B cell (primary cell): ENCODE measurements at regions not wholly inside any gene's neighbourhood (a gene's known extent, or its start where the extent isn't known, plus 50 kb on each side); places are given as distances from the start of the nearest gene placed in this dataset.

Experiments used
- ATAC-seq: fragments of 200-7000 bp; cut with Tn5 transposase; one replicate; pipeline ENCODE4 v1.10.0; 2021; ENCODE audit warnings: low read depth, mild to moderate bottlenecking, moderate number of reproducible peaks, moderate library complexity
- CTCF ChIA-PET: fragments of 350-600 bp; sonication (Branson Sonifier 250); formaldehyde crosslinking; loops from one replicate; lab custom pipeline; 2021; ENCODE audit warnings: antibody characterized with exemption, inconsistent platforms; lab: Charles Lee
- POLR2A ChIA-PET: fragments of 350-600 bp; sonication (Branson Sonifier 250); formaldehyde crosslinking; loops from one replicate; lab custom pipeline; 2021; ENCODE audit warnings: antibody characterized with exemption; lab: Charles Lee
- DNase-seq: peaks from one replicate; pipeline ENCODE4 v3.0.0; 2013
- H2AFZ ChIP-seq: 2 replicates; pipeline ENCODE4 v1.6.1; 2012; ENCODE audit warnings: mild to moderate bottlenecking, low read depth, low read length; ENCODE audit not compliant: insufficient read depth, poor library complexity, severe bottlenecking
- H3K27ac ChIP-seq, 2 donors: 1 replicate in 1 of 2; 2 replicates in 1 of 2; pipeline ENCODE4 v1.5.1; 2012 to 2013; ENCODE audit warnings: low read length in 2 of 2, mild to moderate bottlenecking in 2 of 2, moderate library complexity in 1 of 2
- H3K27me3 ChIP-seq, 4 experiments: fragments of 200-600 bp in 1 of 4; sonication (generic) in 1 of 4; replicated peaks in 1 of 4; 1 replicate in 2 of 4; 2 replicates in 2 of 4; pipeline versions ENCODE4 v1.6.1 to v1.7.0; 2013 to 2016; ENCODE audit warnings: low read length in 3 of 4, mild to moderate bottlenecking in 2 of 4, mixed read lengths in 1 of 4, moderate library complexity in 1 of 4; ENCODE audit not compliant: insufficient read depth in 4 of 4, control insufficient read depth in 3 of 4; ENCODE audit errors: control extremely low read depth in 1 of 4
- H3K36me3 ChIP-seq, 2 experiments: replicated peaks in 1 of 2; 1 replicate in 1 of 2; 2 replicates in 1 of 2; pipeline versions ENCODE4 v1.6.1 to v1.7.1; 2013; ENCODE audit warnings: low read length in 1 of 2; ENCODE audit not compliant: insufficient read depth in 2 of 2, control insufficient read depth in 1 of 2; ENCODE audit errors: control extremely low read depth in 1 of 2, extremely low read depth in 1 of 2
- H3K4me1 ChIP-seq, 2 donors: fragments of 200-600 bp in 1 of 2; sonication (generic) in 1 of 2; 1 replicate in 1 of 2; 2 replicates in 1 of 2; pipeline versions ENCODE4 v1.5.1 to v1.6.1; 2013 to 2017; ENCODE audit warnings: low read length in 2 of 2; ENCODE audit not compliant: control insufficient read depth in 2 of 2, insufficient read depth in 2 of 2
- H3K4me2 ChIP-seq: replicated peaks from 2 replicates; pipeline ENCODE3; 2012; ENCODE audit warnings: mild to moderate bottlenecking, low read depth, low read length; ENCODE audit not compliant: poor library complexity, severe bottlenecking
- H3K4me3 ChIP-seq, 5 experiments: fragments of 200-600 bp in 1 of 5; sonication (generic) in 1 of 5; 1 replicate in 3 of 5; 2 replicates in 2 of 5; pipeline versions ENCODE4 v1.5.1 to v1.7.0; 2011 to 2016; ENCODE audit warnings: low read length in 4 of 5, mild to moderate bottlenecking in 4 of 5, low read depth in 2 of 5, control low read depth in 1 of 5, moderate library complexity in 1 of 5; ENCODE audit not compliant: insufficient read depth in 1 of 5; ENCODE audit errors: control extremely low read depth in 1 of 5, extremely low read depth in 1 of 5
- H3K79me2 ChIP-seq: fragments of 200-600 bp; sonication (generic); one replicate; pipeline ENCODE4 v1.6.0; 2016; ENCODE audit warnings: low read length; ENCODE audit not compliant: control insufficient read depth, insufficient read depth
- H3K9ac ChIP-seq: fragments of 200-600 bp; sonication (generic); 2 replicates; pipeline ENCODE4 v1.6.1; 2017; ENCODE audit warnings: mild to moderate bottlenecking, low read length, moderate library complexity
- H3K9me3 ChIP-seq, 3 donors: one replicate each; pipeline versions ENCODE4 v1.6.1 to v1.7.1; 2013; ENCODE audit warnings: low read length in 2 of 3; ENCODE audit not compliant: control insufficient read depth in 2 of 3, insufficient read depth in 1 of 3; ENCODE audit errors: control extremely low read depth in 1 of 3
- H4K20me1 ChIP-seq: 2 replicates; pipeline ENCODE4 v1.6.0; 2012; ENCODE audit warnings: mild to moderate bottlenecking, low read length; ENCODE audit not compliant: insufficient read depth, control insufficient read depth, poor library complexity, severe bottlenecking
- H3K27ac Mint-ChIP-seq: one replicate; pipeline ENCODE4 v1.8.0; 2021; ENCODE audit warnings: mixed read lengths
- H3K27me3 Mint-ChIP-seq: one replicate; pipeline ENCODE4 v1.8.0; 2021; ENCODE audit warnings: mixed read lengths
- H3K4me1 Mint-ChIP-seq: one replicate; pipeline ENCODE4 v1.8.0; 2021; ENCODE audit warnings: mixed read lengths
- H3K4me3 Mint-ChIP-seq: one replicate; pipeline ENCODE4 v1.8.0; 2021; ENCODE audit warnings: mixed read lengths
- H3K9me3 Mint-ChIP-seq: one replicate; pipeline ENCODE4 v1.8.0; 2022; ENCODE audit warnings: mixed read lengths; ENCODE audit not compliant: insufficient read depth
- CTCF ChIP-seq: fragments of 200-600 bp; IDR thresholded peaks from one replicate; pipeline ENCODE4 v1.8.0; 2022; ENCODE audit warnings: antibody characterized with exemption, mild to moderate bottlenecking
- EZH2 ChIP-seq: IDR thresholded peaks from 2 replicates; pipeline ENCODE4 v1.6.1; 2012; ENCODE audit warnings: borderline replicate concordance, low read depth, mild to moderate bottlenecking, moderate library complexity, low read length; ENCODE audit not compliant: insufficient read depth, poor library complexity, severe bottlenecking
- WGBS: methylation state at CpG from one replicate; pipeline ENCODE4 v1.1.5; 2013; ENCODE audit warnings: missing lambda C conversion rate; ENCODE audit not compliant: insufficient coverage; 5-methylcytosine and 5-hydroxymethylcytosine counted together
- intact Hi-C: fragments of 100-400 bp; cut with micrococcal nuclease; formaldehyde crosslinking; loops from one replicate; pipeline ENCODE4 v1.10.0; 2022

- no peak for TF ChIP-seq EZH2
- no peak for TF ChIP-seq CTCF
- POLR2A ChIA-PET = no interaction called here
- WGBS = no CpG with 5 or more reads among the region's 2 CpGs
These were observed 149.7 kb upstream of the IL12A start for GRCh38 chr3:159838938-159839337.

GRCh38 chr3:159839561-159840379 lies 148.9 kb upstream of the IL12A start, which contains the start of gene SCHIP1:
Gene SCHIP1 (plus strand): TSS chr3:159839861.
- Histone ChIP-seq H3K4me3 (peak within 1 kb of the TSS in 4 of 5 experiments; percentile 3 to 28 (median 19)), H3K4me2 (peak within 1 kb of the TSS; percentile 62), H3K27ac (peak within 1 kb of the TSS in 1 of 2 donors; percentile 9), H3K27me3 (peaks cover 0 to 23% (median 9%) of the 10 kb centered on the region in 4 experiments), H3K79me2 (no peaks in the 10 kb centered on the region), H4K20me1 (no peaks in the 10 kb centered on the region), H3K9ac (peak within 1 kb of the TSS; percentile 39), H3K36me3 (no peaks in the 10 kb centered on the region), H2AFZ (peak within 1 kb of the TSS; percentile 62), H3K4me1 (peaks cover 7 to 10% of the 10 kb centered on the region in 2 donors), H3K9me3 (no peaks in the 10 kb centered on the region)
- H3K27me3 Mint-ChIP-seq = peaks cover 13% of the 10 kb centered on the region
- ATAC-seq = peak; percentile 49
- POLR2A ChIA-PET = no interaction called here
- 34% methylated on average over 23 of the region's 30 CpGs for WGBS
- intact Hi-C loops = no loop called here
- no peaks in the 10 kb centered on the region for H3K9me3 Mint-ChIP-seq
- H3K27ac Mint-ChIP-seq = no peak within 1 kb of the TSS
- CTCF ChIA-PET = interaction anchor here (1.0 kb wide), 1 partner anchor 45 kb away, joined by 3 read pairs; no protein-coding TSS in a partner anchor
- peak; percentile 26 for DNase-seq
- H3K4me3 Mint-ChIP-seq = peak within 1 kb of the TSS; percentile 66
- H3K4me1 Mint-ChIP-seq = peaks cover 8% of the 10 kb centered on the region
- TF ChIP-seq CTCF (no peak), EZH2 (no peak)

More at GRCh38 chr3:159838938-159839337, 149.7 kb upstream of the IL12A start:
- Mint-ChIP-seq H3K27me3 (peaks cover 12% of the 10 kb centered on the region), H3K9me3 (no peaks in the 10 kb centered on the region), H3K4me3 (no peak overlapping the region), H3K27ac (no peak overlapping the region), H3K4me1 (peaks cover 8% of the 10 kb centered on the region)
- intact Hi-C loops = no loop called here
- no peaks in the 10 kb centered on the region for H3K36me3 ChIP-seq
- ATAC-seq (no peak), DNase-seq (no peak)
- no peaks in the 10 kb centered on the region for H4K20me1 ChIP-seq
- H3K27ac ChIP-seq = no peak overlapping the region
- CTCF ChIA-PET = interaction anchor here (1.0 kb wide), 1 partner anchor 10 kb away, joined by 4 read pairs; no protein-coding TSS in a partner anchor
- H3K9me3 ChIP-seq = no peaks in the 10 kb centered on the region
- H3K4me3 ChIP-seq = no peak overlapping the region
- no peaks in the 10 kb centered on the region for H3K79me2 ChIP-seq
- H3K4me2 ChIP-seq = no peak overlapping the region
- no peak overlapping the region for H2AFZ ChIP-seq
- no peak overlapping the region for H3K9ac ChIP-seq
- H3K4me1 ChIP-seq = peaks cover 7 to 10% of the 10 kb centered on the region in 2 donors
- H3K27me3 ChIP-seq = peaks cover 0 to 19% (median 8%) of the 10 kb centered on the region in 4 experiments
